NCI-H345 treated with DMSO at 0.1 percent for 48 hours (cell line): ENCODE measurements at regions not wholly inside any gene's neighbourhood (a gene's known extent, or its start where the extent isn't known, plus 50 kb on each side); places are given as distances from the start of the nearest gene placed in this dataset.

ENCODE experiments used
- DNase-seq: peaks from one replicate; lab custom pipeline; 2025; ENCODE audit not compliant: unreplicated experiment; lab: John Stamatoyannopoulos, UW

- DNase-seq: no peak
Observed at GRCh38 chr3:24830230-24831152, 335.8 kb upstream of the THRB start.

GRCh38 chr3:24831221-24831620 lies 336.6 kb upstream of the THRB start:
- DNase-seq: no peak

- DNase-seq: no peak
Observed at GRCh38 chr3:24832891-24833290, 338.2 kb upstream of the THRB start.

- no peak for DNase-seq
Observed at GRCh38 chr3:24834442-24834841, 339.8 kb upstream of the THRB start.

- no peak for DNase-seq
Observed at GRCh38 chr3:24835510-24835909, 340.9 kb upstream of the THRB start.

GRCh38 chr3:24837601-24838000 lies 343.0 kb upstream of the THRB start:
- DNase-seq: no peak

GRCh38 chr3:24838533-24838932 lies 343.9 kb upstream of the THRB start:
- no peak for DNase-seq

- DNase-seq: no peak
Observed at GRCh38 chr3:24843955-24844354, 349.3 kb upstream of the THRB start.

- no peak for DNase-seq
Observed at GRCh38 chr3:24845524-24846155, 351.0 kb upstream of the THRB start.

- no peak for DNase-seq
Observed at GRCh38 chr3:24846286-24846860, 351.7 kb upstream of the THRB start.

- DNase-seq: no peak
Observed at GRCh38 chr3:24850245-24850644, 355.6 kb upstream of the THRB start.

- DNase-seq: no peak
Observed at GRCh38 chr3:24853685-24854490, 359.2 kb upstream of the THRB start.

GRCh38 chr3:24854748-24855147 lies 360.1 kb upstream of the THRB start:
- no peak for DNase-seq

GRCh38 chr3:24857945-24858344 lies 363.3 kb upstream of the THRB start:
- DNase-seq: no peak

GRCh38 chr3:24863215-24863614 lies 368.6 kb upstream of the THRB start:
- no peak for DNase-seq

- DNase-seq: no peak
Observed at GRCh38 chr3:24867783-24868182, 373.1 kb upstream of the THRB start.

- DNase-seq: no peak
Observed at GRCh38 chr3:24881239-24881638, 386.6 kb upstream of the THRB start.

GRCh38 chr3:24886501-24886900 lies 391.9 kb upstream of the THRB start:
- DNase-seq: no peak

GRCh38 chr3:24890012-24890411 lies 395.4 kb upstream of the THRB start:
- DNase-seq: no peak

- DNase-seq: no peak
Observed at GRCh38 chr3:24899373-24899772, 404.7 kb upstream of the THRB start.

GRCh38 chr3:24899901-24900603 lies 405.4 kb upstream of the THRB start:
- DNase-seq: no peak
